Fibroblast of lung (primary cell): ENCODE measurements at regions not wholly inside any gene's neighbourhood (a gene's known extent, or its start where the extent isn't known, plus 50 kb on each side); places are given as distances from the start of the nearest gene placed in this dataset.

Experiments used
- DNase-seq, 2 donors: peaks; one replicate each; pipeline versions ENCODE4 v3.0.0 to v3.0.0-alpha.2; 2010; ENCODE audit warnings: low read depth in 2 of 2
- H2AFZ ChIP-seq: 2 replicates; pipeline ENCODE4 v1.5.1; 2012; ENCODE audit warnings: low read length, control low read depth, inconsistent platforms
- H3K27ac ChIP-seq: 2 replicates; pipeline ENCODE4 v1.5.1; 2011; ENCODE audit warnings: low read length, control low read depth; ENCODE audit not compliant: insufficient read depth
- H3K27me3 ChIP-seq: 2 replicates; pipeline ENCODE4 v1.5.1; 2011; ENCODE audit warnings: mild to moderate bottlenecking, low read length; ENCODE audit not compliant: control insufficient read depth, insufficient read depth
- H3K36me3 ChIP-seq: 2 replicates; pipeline ENCODE4 v1.5.1; 2011; ENCODE audit warnings: low read length; ENCODE audit not compliant: control insufficient read depth, insufficient read depth
- H3K4me1 ChIP-seq: 2 replicates; pipeline ENCODE4 v1.5.1; 2011; ENCODE audit warnings: low read length; ENCODE audit not compliant: control insufficient read depth, insufficient read depth; ENCODE audit errors: extremely low read depth
- H3K4me2 ChIP-seq: 2 replicates; pipeline ENCODE4 v1.5.1; 2011; ENCODE audit warnings: low read length, control low read depth; ENCODE audit not compliant: insufficient read depth; ENCODE audit errors: extremely low read depth
- H3K4me3 ChIP-seq, 4 experiments: fragments of 200-600 bp in 1 of 4; sonication (generic) in 1 of 4; replicated peaks in 1 of 4; 2 replicates each; pipeline ENCODE4 v1.5.1; 2011 to 2016; ENCODE audit warnings: low read length in 4 of 4, low read depth in 3 of 4, mild to moderate bottlenecking in 3 of 4, control low read depth in 2 of 4, inconsistent platforms in 1 of 4, mixed read lengths in 1 of 4; ENCODE audit not compliant: insufficient read depth in 1 of 4; ENCODE audit errors: control extremely low read depth in 1 of 4
- H3K79me2 ChIP-seq: 2 replicates; pipeline ENCODE4 v1.5.1; 2012; ENCODE audit warnings: mild to moderate bottlenecking, low read length, inconsistent platforms; ENCODE audit not compliant: control insufficient read depth, insufficient read depth
- H3K9ac ChIP-seq: 2 replicates; pipeline ENCODE4 v1.5.1; 2011; ENCODE audit warnings: mild to moderate bottlenecking, low read length, control low read depth; ENCODE audit not compliant: insufficient read depth
- H3K9me3 ChIP-seq: 2 replicates; pipeline ENCODE4 v1.5.1; 2012; ENCODE audit warnings: low read depth, low read length; ENCODE audit not compliant: control insufficient read depth, insufficient read depth
- H4K20me1 ChIP-seq: 2 replicates; pipeline ENCODE4 v1.5.1; 2011; ENCODE audit warnings: low read length; ENCODE audit not compliant: control insufficient read depth, insufficient read depth; ENCODE audit errors: extremely low read depth
- CTCF ChIP-seq, 2 donors: IDR thresholded peaks in 1 of 2; conservative IDR thresholded peaks in 1 of 2; 1 replicate in 1 of 2; 2 replicates in 1 of 2; pipeline ENCODE4 v1.5.1; 2011 to 2012; ENCODE audit warnings: low read length in 2 of 2, control low read depth in 1 of 2, inconsistent platforms in 1 of 2, low read depth in 1 of 2, mild to moderate bottlenecking in 1 of 2
- EZH2 ChIP-seq: IDR thresholded peaks from 2 replicates; pipeline ENCODE4 v1.5.1; 2012; ENCODE audit warnings: low read length, control low read depth, mild to moderate bottlenecking; ENCODE audit errors: missing control alignments

GRCh38 chr1:86288586-86289147 is 107.5 kb downstream of the ODF2L start:
- Histone ChIP-seq H2AFZ (no peak overlapping the region), H3K9ac (no peak overlapping the region), H3K4me2 (no peak overlapping the region), H3K4me1 (no peaks in the 10 kb centered on the region), H3K79me2 (no peaks in the 10 kb centered on the region), H3K36me3 (no peaks in the 10 kb centered on the region), H4K20me1 (no peaks in the 10 kb centered on the region), H3K9me3 (no peaks in the 10 kb centered on the region), H3K27me3 (no peaks in the 10 kb centered on the region), H3K27ac (no peak overlapping the region), H3K4me3 (no peak overlapping the region)
- TF ChIP-seq CTCF (conservative IDR thresholded peaks at IDR 0.05 in 1 of 2, IDR thresholded peaks at IDR 0.05 in 1 of 2; ENCODE audit: low read depth in 1 of 2, low read length in 2 of 2) (no peak), EZH2 (no peak)
- no peak for DNase-seq

DNA sequence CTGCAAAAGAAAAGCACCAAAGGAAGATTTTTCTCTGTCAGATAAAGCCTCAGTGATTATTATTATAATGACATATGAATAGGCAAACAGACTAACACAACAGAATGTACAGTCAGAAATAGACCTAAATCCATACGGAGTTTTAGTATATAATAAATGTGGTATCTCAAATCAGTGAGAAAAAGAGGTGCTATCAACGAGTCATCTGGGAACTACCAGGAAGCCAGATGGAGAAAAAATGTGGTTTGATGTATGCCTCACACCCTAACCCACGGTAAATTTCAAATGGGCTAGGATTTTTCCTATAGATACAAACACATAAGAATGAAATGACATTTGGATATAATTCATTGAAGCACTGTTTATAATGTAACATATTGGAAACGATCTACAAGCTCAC is 110.3 kb downstream of the ODF2L start:
- Histone ChIP-seq H3K27ac (no peak overlapping the region), H3K4me1 (no peaks in the 10 kb centered on the region), H3K79me2 (no peaks in the 10 kb centered on the region), H3K36me3 (no peaks in the 10 kb centered on the region), H3K9ac (no peak overlapping the region), H4K20me1 (no peaks in the 10 kb centered on the region), H3K4me2 (no peak overlapping the region), H3K9me3 (no peaks in the 10 kb centered on the region), H2AFZ (no peak overlapping the region), H3K27me3 (no peaks in the 10 kb centered on the region), H3K4me3 (no peak overlapping the region)
- no peak for DNase-seq
- TF ChIP-seq CTCF (conservative IDR thresholded peaks at IDR 0.05 in 1 of 2, IDR thresholded peaks at IDR 0.05 in 1 of 2; ENCODE audit: low read depth in 1 of 2, low read length in 2 of 2), result no peak
- TF ChIP-seq EZH2, result no peak

GRCh38 chr1:86282611-86283010 is 113.5 kb downstream of the ODF2L start:
- no peaks in the 10 kb centered on the region for H4K20me1 ChIP-seq
- no peak overlapping the region for H3K9ac ChIP-seq
- H3K4me2 ChIP-seq, result no peak overlapping the region
- H3K27me3 ChIP-seq, result no peaks in the 10 kb centered on the region
- no peaks in the 10 kb centered on the region for H3K79me2 ChIP-seq
- no peaks in the 10 kb centered on the region for H3K4me1 ChIP-seq
- no peak for DNase-seq
- TF ChIP-seq CTCF (conservative IDR thresholded peaks at IDR 0.05 in 1 of 2, IDR thresholded peaks at IDR 0.05 in 1 of 2; ENCODE audit: low read depth in 1 of 2, low read length in 2 of 2) (no peak), EZH2 (no peak)
- no peaks in the 10 kb centered on the region for H3K36me3 ChIP-seq
- H3K4me3 ChIP-seq, result no peak overlapping the region
- H3K27ac ChIP-seq, result no peak overlapping the region
- no peaks in the 10 kb centered on the region for H3K9me3 ChIP-seq
- no peak overlapping the region for H2AFZ ChIP-seq
